GM10266 (cell line): ENCODE measurements at regions not wholly inside any gene's neighbourhood (a gene's known extent, or its start where the extent isn't known, plus 50 kb on each side); places are given as distances from the start of the nearest gene placed in this dataset.
"Not testable (repeated sequence)": the region's sequence is repeated elsewhere in the genome, so short reads cannot be mapped to it uniquely, and the experiment has no call there.

Experiments used
- DNase-seq: peaks from one replicate; pipeline ENCODE4 v3.0.0; 2012; ENCODE audit errors: extremely low spot score
- CTCF ChIP-seq: IDR thresholded peaks from 2 replicates; pipeline ENCODE4 v1.5.1; 2012; ENCODE audit warnings: mild to moderate bottlenecking, low read depth; ENCODE audit not compliant: control insufficient read depth, insufficient read depth; ENCODE audit errors: missing control alignments

GRCh38 chr13:73658639-73659038 is 475.6 kb downstream of the KLF12 start:
- TF ChIP-seq CTCF = no peak

GRCh38 chr13:73657821-73658540 is 476.2 kb downstream of the KLF12 start:
- TF ChIP-seq CTCF = no peak
- no peak for DNase-seq

More at GRCh38 chr13:73658639-73659038, 475.6 kb downstream of the KLF12 start:
- no peak for DNase-seq

- DNase-seq = no peak
- no peak for TF ChIP-seq CTCF
These were observed 477.3 kb downstream of the KLF12 start for GRCh38 chr13:73656863-73657262.

- no peak for TF ChIP-seq CTCF
- no peak for DNase-seq
These were observed 480.5 kb downstream of the KLF12 start for GRCh38 chr13:73653688-73654087.

- no peak for TF ChIP-seq CTCF
- DNase-seq = no peak
These were observed 486.8 kb downstream of the KLF12 start for GRCh38 chr13:73647417-73647816.

- not testable (repeated sequence) for DNase-seq
These were observed 493.6 kb downstream of the KLF12 start for GRCh38 chr13:73640476-73641179.

GRCh38 chr13:73635166-73635787 is 498.9 kb downstream of the KLF12 start:
- DNase-seq = no peak
- no peak for TF ChIP-seq CTCF
